Astrocyte (in vitro differentiated cells and primary cell): ENCODE measurements at regions not wholly inside any gene's neighbourhood (a gene's known extent, or its start where the extent isn't known, plus 50 kb on each side); places are given as distances from the start of the nearest gene placed in this dataset.

Experiments
- CTCF ChIP-seq: IDR thresholded peaks from 2 replicates; pipeline ENCODE4 v1.5.1; 2011; ENCODE audit warnings: low read depth, mild to moderate bottlenecking, inconsistent platforms, low read length, moderate library complexity; ENCODE audit not compliant: insufficient read depth
- EZH2 ChIP-seq: IDR thresholded peaks from 2 replicates; pipeline ENCODE4 v1.6.1; 2012; ENCODE audit warnings: mild to moderate bottlenecking, low read length, inconsistent platforms; ENCODE audit not compliant: insufficient read depth

GRCh38 chr11:15649371-15650104 is 534.8 kb downstream of the INSC start:
- TF ChIP-seq EZH2: no peak
- no peak for TF ChIP-seq CTCF
